Colonic mucosa (tissue), 4 donors: ENCODE measurements at regions not wholly inside any gene's neighbourhood (a gene's known extent, or its start where the extent isn't known, plus 50 kb on each side); places are given as distances from the start of the nearest gene placed in this dataset.

Experiments
- DNase-seq: peaks from one replicate; pipeline ENCODE4 v3.0.0-alpha.2; 2020
- H3K27ac ChIP-seq: fragments of 200-600 bp; one replicate; pipeline ENCODE4 v1.8.0; 2021
- H3K27me3 ChIP-seq: fragments of 200-600 bp; one replicate; pipeline ENCODE4 v1.8.0; 2021
- H3K36me3 ChIP-seq: fragments of 200-600 bp; one replicate; pipeline ENCODE4 v1.8.0; 2021
- H3K4me1 ChIP-seq: fragments of 200-600 bp; one replicate; pipeline ENCODE4 v1.8.0; 2021; ENCODE audit warnings: mild to moderate bottlenecking
- H3K4me3 ChIP-seq: fragments of 200-600 bp; one replicate; pipeline ENCODE4 v1.8.0; 2021
- H3K9ac ChIP-seq, 2 donors: one replicate each; pipeline ENCODE4 v1.7.0; 2013; ENCODE audit warnings: control low read depth in 2 of 2, low read depth in 2 of 2, low read length in 2 of 2
- H3K9me3 ChIP-seq: fragments of 200-600 bp; one replicate; pipeline ENCODE4 v1.8.0; 2021
- CTCF ChIP-seq: fragments of 200-600 bp; IDR thresholded peaks from one replicate; pipeline ENCODE4 v1.8.0; 2022; ENCODE audit warnings: antibody characterized with exemption, mild to moderate bottlenecking
- intact Hi-C: fragments of 100-400 bp; cut with DNase I; formaldehyde crosslinking; loops from one replicate; pipeline ENCODE4 v1.14.1; 2022
- donor health status: healthy.
- donor health status: DM: no; HTN: no; CAD: no.
- donor health status: DM: no; HTN: no; CAD: no.

- Histone ChIP-seq H3K4me3 (no peak overlapping the region), H3K27ac (no peak overlapping the region), H3K36me3 (no peaks in the 10 kb centered on the region), H3K9me3 (no peaks in the 10 kb centered on the region), H3K9ac (no peak overlapping the region), H3K4me1 (no peaks in the 10 kb centered on the region), H3K27me3 (no peaks in the 10 kb centered on the region)
- no peak for DNase-seq
- TF ChIP-seq CTCF: no peak
- intact Hi-C loops: no loop called here
Observed at GRCh38 chr2:16153754-16154035, 213.3 kb downstream of the MYCN start.

GRCh38 chr2:16152928-16153753 is 212.8 kb downstream of the MYCN start:
- Histone ChIP-seq H3K27me3 (no peaks in the 10 kb centered on the region), H3K27ac (no peak overlapping the region), H3K4me1 (no peaks in the 10 kb centered on the region), H3K36me3 (no peaks in the 10 kb centered on the region), H3K4me3 (no peak overlapping the region), H3K9me3 (no peaks in the 10 kb centered on the region), H3K9ac (no peak overlapping the region)
- intact Hi-C loops: no loop called here
- DNase-seq: no peak
- no peak for TF ChIP-seq CTCF

- intact Hi-C loops: no loop called here
- H3K36me3 ChIP-seq: no peaks in the 10 kb centered on the region
- H3K27me3 ChIP-seq: no peaks in the 10 kb centered on the region
- DNase-seq: no peak
- H3K4me1 ChIP-seq: no peaks in the 10 kb centered on the region
- H3K27ac ChIP-seq: no peak overlapping the region
- no peaks in the 10 kb centered on the region for H3K9me3 ChIP-seq
- no peak overlapping the region for H3K9ac ChIP-seq
- no peak for TF ChIP-seq CTCF
- no peak overlapping the region for H3K4me3 ChIP-seq
Observed at GRCh38 chr2:16152071-16152927, 211.9 kb downstream of the MYCN start.

GRCh38 chr2:16151651-16152050 is 211.3 kb downstream of the MYCN start:
- Histone ChIP-seq H3K4me3 (no peak overlapping the region), H3K4me1 (no peaks in the 10 kb centered on the region), H3K27ac (no peak overlapping the region), H3K36me3 (no peaks in the 10 kb centered on the region), H3K9me3 (no peaks in the 10 kb centered on the region), H3K27me3 (no peaks in the 10 kb centered on the region), H3K9ac (no peak overlapping the region)
- intact Hi-C loops: no loop called here
- no peak for TF ChIP-seq CTCF
- DNase-seq: no peak

GRCh38 chr2:16151281-16151570 is 210.9 kb downstream of the MYCN start:
- H3K9ac ChIP-seq: no peak overlapping the region
- no peak for TF ChIP-seq CTCF
- intact Hi-C loops: no loop called here
- no peaks in the 10 kb centered on the region for H3K36me3 ChIP-seq
- no peak for DNase-seq
- H3K27ac ChIP-seq: no peak overlapping the region
- H3K9me3 ChIP-seq: no peaks in the 10 kb centered on the region
- no peaks in the 10 kb centered on the region for H3K4me1 ChIP-seq
- no peak overlapping the region for H3K4me3 ChIP-seq
- H3K27me3 ChIP-seq: no peaks in the 10 kb centered on the region
